Ishikawa (cell line): ENCODE measurements at regions not wholly inside any gene's neighbourhood (a gene's known extent, or its start where the extent isn't known, plus 50 kb on each side); places are given as distances from the start of the nearest gene placed in this dataset.

ENCODE experiments used
- CEBPB ChIP-seq: IDR thresholded peaks from 2 replicates; pipeline ENCODE4 v1.6.1; 2012
- CREB1 ChIP-seq: IDR thresholded peaks from 2 replicates; pipeline ENCODE4 v1.6.1; 2012; ENCODE audit warnings: low read depth
- EGR1 ChIP-seq: IDR thresholded peaks from 2 replicates; pipeline ENCODE4 v1.6.1; 2012
- REST ChIP-seq: IDR thresholded peaks from 2 replicates; pipeline ENCODE4 v1.6.1; 2012; ENCODE audit warnings: low read depth, mild to moderate bottlenecking
- ZBTB7A ChIP-seq: IDR thresholded peaks from 2 replicates; pipeline ENCODE4 v1.6.1; 2012; ENCODE audit warnings: low read depth
- TF ChIP-seq, protein P1 (sequence below): IDR thresholded peaks from 2 replicates; pipeline ENCODE4 v1.6.1; 2012

GRCh38 chr2:239818531-239819011 lies 206.6 kb downstream of the NDUFA10 start:
- TF ChIP-seq EGR1, result no peak
- TF ChIP-seq, protein P1, sequence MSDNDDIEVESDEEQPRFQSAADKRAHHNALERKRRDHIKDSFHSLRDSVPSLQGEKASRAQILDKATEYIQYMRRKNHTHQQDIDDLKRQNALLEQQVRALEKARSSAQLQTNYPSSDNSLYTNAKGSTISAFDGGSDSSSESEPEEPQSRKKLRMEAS, result no peak
- TF ChIP-seq CREB1, result no peak
- TF ChIP-seq REST, result no peak
- no peak for TF ChIP-seq ZBTB7A
- no peak for TF ChIP-seq CEBPB
